Tibial artery (tissue), 4 donors: ENCODE measurements at regions not wholly inside any gene's neighbourhood (a gene's known extent, or its start where the extent isn't known, plus 50 kb on each side); places are given as distances from the start of the nearest gene placed in this dataset.

Source experiments
- DNase-seq, 2 donors: peaks; one replicate each; pipeline ENCODE4 v3.0.0-alpha.2; 2019
- H3K27ac ChIP-seq, 2 donors: fragments of 200-600 bp; sonication (generic) in 1 of 2; 1 replicate in 1 of 2; 2 replicates in 1 of 2; pipeline ENCODE4 v1.5.1; 2018 to 2019; ENCODE audit warnings: mild to moderate bottlenecking in 1 of 2
- H3K27me3 ChIP-seq, 2 donors: fragments of 200-600 bp; sonication (generic) in 1 of 2; one replicate each; pipeline versions ENCODE4 v1.5.1 to v1.6.0; 2016 to 2019
- H3K36me3 ChIP-seq, 3 donors: fragments of 200-600 bp; sonication (generic) in 2 of 3; one replicate each; pipeline ENCODE4 v1.5.1; 2016 to 2019; ENCODE audit warnings: mild to moderate bottlenecking in 2 of 3
- H3K4me1 ChIP-seq, 4 donors: fragments of 200-600 bp; sonication (generic) in 2 of 4; 1 replicate in 3 of 4; 2 replicates in 1 of 4; pipeline ENCODE4 v1.5.1; 2016 to 2019
- H3K4me3 ChIP-seq, 2 donors: fragments of 200-600 bp; sonication (generic) in 1 of 2; 1 replicate in 1 of 2; 2 replicates in 1 of 2; pipeline ENCODE4 v1.5.1; 2018 to 2019; ENCODE audit warnings: mild to moderate bottlenecking in 2 of 2
- H3K9me3 ChIP-seq, 3 donors: fragments of 200-600 bp; sonication (generic) in 1 of 3; one replicate each; pipeline ENCODE4 v1.5.1; 2016 to 2019
- intact Hi-C: fragments of 100-400 bp; cut with DNase I; formaldehyde crosslinking; loops from one replicate; pipeline ENCODE4 v1.15.0; 2023; ENCODE audit warnings: low total_unique reads
- TF ChIP-seq, protein P1 (sequence below), 2 experiments: fragments of 200-600 bp in 1 of 2; fragments of 450-650 bp in 1 of 2; IDR thresholded peaks; one replicate each; pipeline ENCODE4 v1.5.1; 2017 to 2019; ENCODE audit warnings: antibody characterized with exemption in 2 of 2, mild to moderate bottlenecking in 1 of 2, moderate library complexity in 1 of 2

DNA sequence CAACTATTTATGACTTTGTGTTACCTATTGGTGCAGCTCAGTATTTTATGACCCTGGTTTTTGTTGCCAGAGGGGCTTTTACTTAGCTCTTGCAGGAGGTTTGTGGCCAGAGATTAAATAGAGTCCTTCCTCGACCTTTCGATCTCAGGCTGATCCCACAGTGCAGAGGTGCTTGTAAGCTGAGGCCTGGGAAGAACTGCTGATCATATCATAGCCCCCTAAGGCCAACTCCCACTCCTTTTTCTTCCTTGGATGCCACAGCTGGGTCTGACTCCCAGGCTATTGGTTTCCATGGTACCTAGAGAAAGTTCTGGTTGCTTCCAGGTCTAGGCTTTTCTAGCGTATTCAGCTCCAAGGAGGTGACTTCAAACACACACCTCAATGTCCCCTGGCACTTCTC, 324.9 kb downstream of the FOXO1 start:
- TF ChIP-seq, protein P1, sequence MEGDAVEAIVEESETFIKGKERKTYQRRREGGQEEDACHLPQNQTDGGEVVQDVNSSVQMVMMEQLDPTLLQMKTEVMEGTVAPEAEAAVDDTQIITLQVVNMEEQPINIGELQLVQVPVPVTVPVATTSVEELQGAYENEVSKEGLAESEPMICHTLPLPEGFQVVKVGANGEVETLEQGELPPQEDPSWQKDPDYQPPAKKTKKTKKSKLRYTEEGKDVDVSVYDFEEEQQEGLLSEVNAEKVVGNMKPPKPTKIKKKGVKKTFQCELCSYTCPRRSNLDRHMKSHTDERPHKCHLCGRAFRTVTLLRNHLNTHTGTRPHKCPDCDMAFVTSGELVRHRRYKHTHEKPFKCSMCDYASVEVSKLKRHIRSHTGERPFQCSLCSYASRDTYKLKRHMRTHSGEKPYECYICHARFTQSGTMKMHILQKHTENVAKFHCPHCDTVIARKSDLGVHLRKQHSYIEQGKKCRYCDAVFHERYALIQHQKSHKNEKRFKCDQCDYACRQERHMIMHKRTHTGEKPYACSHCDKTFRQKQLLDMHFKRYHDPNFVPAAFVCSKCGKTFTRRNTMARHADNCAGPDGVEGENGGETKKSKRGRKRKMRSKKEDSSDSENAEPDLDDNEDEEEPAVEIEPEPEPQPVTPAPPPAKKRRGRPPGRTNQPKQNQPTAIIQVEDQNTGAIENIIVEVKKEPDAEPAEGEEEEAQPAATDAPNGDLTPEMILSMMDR (IDR thresholded peaks at IDR 0.05): no peak
- H3K27ac ChIP-seq: no peak overlapping the region
- no peak for DNase-seq
- H3K4me1 ChIP-seq: no peaks in the 10 kb centered on the region
- H3K9me3 ChIP-seq: no peaks in the 10 kb centered on the region
- no peak overlapping the region for H3K4me3 ChIP-seq
- no peaks in the 10 kb centered on the region for H3K36me3 ChIP-seq
- intact Hi-C loops: no loop called here
- H3K27me3 ChIP-seq: no peaks in the 10 kb centered on the region

DNA sequence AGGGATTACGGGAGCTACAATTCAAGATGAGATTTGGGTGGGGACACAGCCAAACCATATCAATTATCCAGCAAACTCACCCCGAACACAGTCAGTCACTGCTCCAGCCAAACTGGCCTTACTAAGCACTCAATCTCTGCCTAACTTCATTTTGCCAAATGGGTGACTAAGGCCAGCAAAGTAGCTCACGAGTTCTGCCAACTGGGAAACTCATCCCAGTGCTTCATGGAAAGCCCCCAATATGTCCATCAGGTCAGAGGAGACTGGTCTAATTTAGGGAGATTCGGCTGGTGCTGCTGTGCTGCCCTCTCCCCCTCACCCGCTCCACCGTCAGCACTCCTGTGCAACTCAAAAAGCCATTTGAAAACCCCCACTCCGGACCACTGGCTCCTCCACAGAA, 324.0 kb downstream of the FOXO1 start:
- TF ChIP-seq, protein P1 (IDR thresholded peaks at IDR 0.05): no peak
- Histone ChIP-seq H3K9me3 (no peaks in the 10 kb centered on the region), H3K27me3 (no peaks in the 10 kb centered on the region), H3K36me3 (no peaks in the 10 kb centered on the region), H3K27ac (no peak overlapping the region), H3K4me1 (no peaks in the 10 kb centered on the region), H3K4me3 (no peak overlapping the region)
- no peak for DNase-seq
- intact Hi-C loops: no loop called here

DNA sequence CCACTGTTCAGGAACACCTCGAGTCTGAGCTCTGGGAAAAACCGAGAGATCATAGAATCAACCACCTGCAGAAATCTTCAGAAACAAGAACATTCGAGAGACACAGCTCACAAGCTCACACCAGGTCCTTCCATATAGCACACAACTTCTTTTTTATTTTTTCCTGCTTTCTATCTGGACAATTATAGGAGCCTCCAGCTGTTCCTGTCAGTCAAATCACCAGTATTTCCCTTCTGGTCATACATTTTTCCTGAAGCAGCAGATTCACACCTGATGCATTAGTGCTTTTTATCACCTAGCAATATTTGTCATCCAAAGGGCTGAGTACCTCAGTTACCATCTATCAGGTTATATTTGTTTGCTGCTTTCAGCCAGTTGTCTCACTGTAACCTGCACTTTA, 323.5 kb downstream of the FOXO1 start:
- DNase-seq: no peak
- no peak overlapping the region for H3K27ac ChIP-seq
- H3K36me3 ChIP-seq: no peaks in the 10 kb centered on the region
- H3K4me1 ChIP-seq: no peaks in the 10 kb centered on the region
- TF ChIP-seq, protein P1 (IDR thresholded peaks at IDR 0.05): no peak
- intact Hi-C loops: no loop called here
- no peak overlapping the region for H3K4me3 ChIP-seq
- no peaks in the 10 kb centered on the region for H3K27me3 ChIP-seq
- H3K9me3 ChIP-seq: no peaks in the 10 kb centered on the region

DNA sequence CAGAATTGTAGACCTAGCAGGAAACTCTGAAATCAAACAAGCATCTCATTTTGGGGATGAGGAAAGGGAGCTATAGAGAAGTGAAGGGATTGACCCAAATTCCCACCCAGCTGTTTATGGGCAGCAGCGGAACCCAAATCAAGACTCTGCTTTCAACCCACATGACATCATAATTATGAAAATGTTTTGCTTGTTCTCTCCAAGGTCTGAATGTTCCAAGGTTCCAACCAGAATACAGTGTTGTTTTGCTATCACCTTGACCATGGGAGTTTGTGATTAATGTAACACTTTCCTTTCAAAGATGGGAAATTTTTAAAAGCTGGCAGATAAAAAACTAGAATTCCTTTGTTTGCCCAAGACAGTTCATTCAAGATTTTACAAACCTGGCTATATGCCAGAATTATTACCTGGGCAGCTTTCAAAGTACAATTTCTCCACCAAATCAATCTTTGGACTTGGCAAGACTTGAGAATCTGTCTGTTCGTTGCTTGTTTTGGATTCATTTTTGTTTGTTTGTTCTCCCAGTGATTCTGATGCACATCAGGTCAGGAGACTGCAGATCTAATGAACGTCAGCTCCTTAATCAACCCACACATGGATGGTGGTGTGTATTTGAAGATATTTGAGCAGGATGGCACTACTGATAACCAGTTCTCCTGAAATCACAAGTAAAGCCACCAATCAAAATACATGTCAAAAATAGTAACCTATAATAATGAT, 322.7 kb downstream of the FOXO1 start:
- H3K36me3 ChIP-seq: no peaks in the 10 kb centered on the region
- TF ChIP-seq, protein P1 (IDR thresholded peaks at IDR 0.05): no peak
- intact Hi-C loops: no loop called here
- H3K27me3 ChIP-seq: no peaks in the 10 kb centered on the region
- no peaks in the 10 kb centered on the region for H3K9me3 ChIP-seq
- no peaks in the 10 kb centered on the region for H3K4me1 ChIP-seq
- H3K27ac ChIP-seq: no peak overlapping the region
- no peak for DNase-seq
- H3K4me3 ChIP-seq: no peak overlapping the region

DNA sequence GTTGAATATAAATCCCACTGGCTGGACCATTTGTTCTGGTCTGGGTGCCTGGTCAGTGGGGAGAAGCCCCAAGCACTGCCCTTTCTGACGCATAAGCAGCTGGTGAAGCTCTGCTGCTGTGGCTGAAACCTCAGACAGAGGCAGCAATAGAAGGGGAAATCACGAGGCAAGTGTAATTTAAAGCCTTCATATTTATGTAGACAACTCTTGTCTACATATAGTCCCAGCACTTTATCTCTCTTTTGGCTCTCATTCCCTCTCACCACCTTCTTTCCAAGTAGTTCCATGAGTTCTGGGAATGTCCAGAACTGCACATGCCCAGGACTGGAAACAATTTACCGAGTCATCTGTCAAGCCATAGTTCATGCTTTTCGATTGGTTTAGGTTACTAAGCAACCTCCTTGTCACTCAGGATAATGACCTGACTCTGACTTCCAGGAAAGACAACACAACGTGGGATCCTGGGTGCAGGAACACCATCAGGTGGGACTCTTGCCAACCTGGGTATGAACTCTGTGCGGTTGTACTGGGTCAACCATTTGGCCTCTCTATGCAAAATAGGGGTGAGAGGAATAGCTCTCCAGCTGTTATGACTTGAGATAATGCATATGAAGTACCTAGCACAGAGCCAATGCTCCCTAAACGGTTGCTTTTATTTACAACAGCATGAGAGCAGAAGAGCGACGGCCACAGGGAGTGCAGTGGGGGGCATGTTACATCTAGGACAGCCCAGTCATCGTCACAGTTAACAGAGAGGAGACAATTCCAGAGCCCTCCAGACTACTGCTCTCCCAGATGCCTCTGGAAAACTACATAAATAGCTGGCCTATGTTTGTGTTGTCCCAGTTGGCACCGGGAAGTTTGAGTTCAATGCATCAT, 321.9 kb downstream of the FOXO1 start:
- Histone ChIP-seq H3K27me3 (no peaks in the 10 kb centered on the region), H3K4me3 (no peak overlapping the region), H3K9me3 (no peaks in the 10 kb centered on the region), H3K27ac (no peak overlapping the region), H3K36me3 (no peaks in the 10 kb centered on the region), H3K4me1 (no peaks in the 10 kb centered on the region)
- no peak for DNase-seq
- TF ChIP-seq, protein P1 (IDR thresholded peaks at IDR 0.05): no peak
- intact Hi-C loops: no loop called here
